ENCODE measurements at regions not wholly inside any gene's neighbourhood (a gene's known extent, or its start where the extent isn't known, plus 50 kb on each side); places are given as distances from the start of the nearest gene placed in this dataset.

DNA sequence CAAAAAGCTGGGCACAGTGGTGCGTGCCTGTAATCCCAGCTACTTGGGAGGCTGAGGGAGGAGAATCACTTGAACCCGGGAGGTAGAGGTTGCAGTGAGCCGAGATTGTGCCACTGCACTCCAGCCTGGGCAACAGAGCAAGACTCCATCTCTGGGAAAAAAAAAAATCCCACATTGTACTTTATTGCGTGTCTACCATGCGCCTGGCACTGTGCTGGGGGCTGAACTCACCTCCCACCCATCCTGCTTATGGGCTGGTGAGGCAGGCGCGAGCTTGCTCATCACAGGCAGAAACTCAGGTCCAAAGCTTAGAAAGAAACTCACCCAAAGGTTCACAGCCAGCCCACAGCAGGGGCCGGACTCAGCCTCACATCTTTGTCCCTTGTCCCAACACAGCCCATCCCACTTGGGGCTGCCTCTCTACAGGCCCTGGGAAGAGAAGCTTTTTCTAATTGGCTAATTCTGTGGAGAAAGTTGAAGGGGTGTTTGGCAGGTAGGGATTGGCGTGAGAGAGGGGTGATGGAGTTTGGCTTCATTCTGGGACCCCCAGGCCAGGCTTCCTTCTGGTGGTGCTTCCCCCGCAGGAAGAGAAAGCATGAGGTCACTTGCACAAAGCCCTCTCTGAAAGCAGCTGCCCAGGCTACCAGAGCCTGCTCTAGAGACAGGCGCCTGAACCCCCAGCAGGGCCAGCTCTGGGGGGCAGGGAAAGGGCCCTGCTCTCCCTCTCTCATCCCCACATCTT lies 122.6 kb upstream of the SMAD3 start:
- TF ChIP-seq, protein P1, sequence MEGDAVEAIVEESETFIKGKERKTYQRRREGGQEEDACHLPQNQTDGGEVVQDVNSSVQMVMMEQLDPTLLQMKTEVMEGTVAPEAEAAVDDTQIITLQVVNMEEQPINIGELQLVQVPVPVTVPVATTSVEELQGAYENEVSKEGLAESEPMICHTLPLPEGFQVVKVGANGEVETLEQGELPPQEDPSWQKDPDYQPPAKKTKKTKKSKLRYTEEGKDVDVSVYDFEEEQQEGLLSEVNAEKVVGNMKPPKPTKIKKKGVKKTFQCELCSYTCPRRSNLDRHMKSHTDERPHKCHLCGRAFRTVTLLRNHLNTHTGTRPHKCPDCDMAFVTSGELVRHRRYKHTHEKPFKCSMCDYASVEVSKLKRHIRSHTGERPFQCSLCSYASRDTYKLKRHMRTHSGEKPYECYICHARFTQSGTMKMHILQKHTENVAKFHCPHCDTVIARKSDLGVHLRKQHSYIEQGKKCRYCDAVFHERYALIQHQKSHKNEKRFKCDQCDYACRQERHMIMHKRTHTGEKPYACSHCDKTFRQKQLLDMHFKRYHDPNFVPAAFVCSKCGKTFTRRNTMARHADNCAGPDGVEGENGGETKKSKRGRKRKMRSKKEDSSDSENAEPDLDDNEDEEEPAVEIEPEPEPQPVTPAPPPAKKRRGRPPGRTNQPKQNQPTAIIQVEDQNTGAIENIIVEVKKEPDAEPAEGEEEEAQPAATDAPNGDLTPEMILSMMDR (IDR thresholded peaks at IDR 0.05) = no peak
- H3K36me3 Mint-ChIP-seq (ENCODE audit: unreplicated experiment) = no peaks in the 10 kb centered on the region
- H3K4me3 Mint-ChIP-seq (ENCODE audit: unreplicated experiment) = no peak overlapping the region
- no peak for DNase-seq (ENCODE audit: extremely low spot score, unreplicated experiment)
- H3K27ac Mint-ChIP-seq (ENCODE audit: unreplicated experiment) = no peak overlapping the region
- no peaks in the 10 kb centered on the region for H3K27me3 Mint-ChIP-seq (ENCODE audit: unreplicated experiment)
- no peaks in the 10 kb centered on the region for H3K9me3 Mint-ChIP-seq (ENCODE audit: unreplicated experiment)
- peaks cover 14% of the 10 kb centered on the region for H3K4me1 Mint-ChIP-seq (ENCODE audit: unreplicated experiment)

DNA sequence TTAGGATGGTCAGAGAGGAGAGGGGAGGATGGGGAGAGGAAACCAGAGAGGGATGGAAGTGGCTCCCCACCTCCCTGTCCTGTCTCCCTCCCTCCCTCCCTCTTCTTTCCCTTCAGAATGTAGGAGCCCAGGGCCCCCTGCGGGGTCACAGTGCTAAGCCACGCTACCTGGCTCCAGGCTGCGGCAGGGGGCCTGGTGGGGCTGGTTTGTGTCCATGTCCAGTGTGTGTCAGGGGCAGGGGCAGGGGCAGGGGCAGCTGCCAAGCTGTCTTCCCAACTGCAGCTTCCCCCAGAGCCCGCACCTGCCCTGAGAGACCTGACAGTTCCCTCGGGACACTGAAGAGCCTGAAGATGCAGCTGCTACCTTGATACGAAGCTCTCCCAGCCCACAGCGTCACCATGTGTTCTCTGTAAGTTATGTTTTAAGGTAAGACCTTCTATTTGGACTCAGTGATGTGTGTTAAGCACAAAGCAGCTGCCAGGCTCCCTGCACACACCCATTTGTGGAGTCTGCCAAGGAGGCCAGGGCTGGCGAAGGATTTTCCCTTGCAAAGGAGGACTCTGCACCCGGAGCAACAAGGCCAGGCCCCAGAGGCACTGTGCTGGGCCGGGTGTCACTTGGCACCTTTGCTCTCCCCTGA lies 121.8 kb upstream of the SMAD3 start:
- H3K27ac Mint-ChIP-seq (ENCODE audit: unreplicated experiment) = no peak overlapping the region
- no peak for DNase-seq (ENCODE audit: extremely low spot score, unreplicated experiment)
- H3K4me1 Mint-ChIP-seq (ENCODE audit: unreplicated experiment) = peaks cover 16% of the 10 kb centered on the region
- no peaks in the 10 kb centered on the region for H3K9me3 Mint-ChIP-seq (ENCODE audit: unreplicated experiment)
- H3K4me3 Mint-ChIP-seq (ENCODE audit: unreplicated experiment) = no peak overlapping the region
- TF ChIP-seq, protein P1 (IDR thresholded peaks at IDR 0.05) = no peak
- H3K27me3 Mint-ChIP-seq (ENCODE audit: unreplicated experiment) = no peaks in the 10 kb centered on the region
- no peaks in the 10 kb centered on the region for H3K36me3 Mint-ChIP-seq (ENCODE audit: unreplicated experiment)

- no peaks in the 10 kb centered on the region for H3K9me3 Mint-ChIP-seq (ENCODE audit: unreplicated experiment)
- H3K4me3 Mint-ChIP-seq (ENCODE audit: unreplicated experiment) = no peak overlapping the region
- H3K27ac Mint-ChIP-seq (ENCODE audit: unreplicated experiment) = no peak overlapping the region
Measured at GRCh38 chr15:66944121-66944520, 121.3 kb upstream of the SMAD3 start.

GRCh38 chr15:66945286-66945685 lies 120.1 kb upstream of the SMAD3 start:
- DNase-seq (ENCODE audit: extremely low spot score, unreplicated experiment) = no peak
- H3K27ac Mint-ChIP-seq (ENCODE audit: unreplicated experiment) = no peak overlapping the region
- H3K4me3 Mint-ChIP-seq (ENCODE audit: unreplicated experiment) = no peak overlapping the region
- TF ChIP-seq, protein P1 (IDR thresholded peaks at IDR 0.05) = no peak
- H3K36me3 Mint-ChIP-seq (ENCODE audit: unreplicated experiment) = peaks cover 2% of the 10 kb centered on the region
- H3K27me3 Mint-ChIP-seq (ENCODE audit: unreplicated experiment) = no peaks in the 10 kb centered on the region
- H3K9me3 Mint-ChIP-seq (ENCODE audit: unreplicated experiment) = peaks cover 3% of the 10 kb centered on the region
- H3K4me1 Mint-ChIP-seq (ENCODE audit: unreplicated experiment) = peaks cover 16% of the 10 kb centered on the region

More at GRCh38 chr15:66944121-66944520, 121.3 kb upstream of the SMAD3 start:
- no peaks in the 10 kb centered on the region for H3K27me3 Mint-ChIP-seq (ENCODE audit: unreplicated experiment)
- no peaks in the 10 kb centered on the region for H3K36me3 Mint-ChIP-seq (ENCODE audit: unreplicated experiment)
- DNase-seq (ENCODE audit: extremely low spot score, unreplicated experiment) = no peak
- TF ChIP-seq, protein P1 (IDR thresholded peaks at IDR 0.05) = no peak
- H3K4me1 Mint-ChIP-seq (ENCODE audit: unreplicated experiment) = peaks cover 16% of the 10 kb centered on the region

GRCh38 chr15:66945842-66946241 lies 119.6 kb upstream of the SMAD3 start:
- TF ChIP-seq, protein P1 (IDR thresholded peaks at IDR 0.05) = no peak
- no peak overlapping the region for H3K27ac Mint-ChIP-seq (ENCODE audit: unreplicated experiment)
- peaks cover 3% of the 10 kb centered on the region for H3K9me3 Mint-ChIP-seq (ENCODE audit: unreplicated experiment)
- H3K4me3 Mint-ChIP-seq (ENCODE audit: unreplicated experiment) = no peak overlapping the region
- DNase-seq (ENCODE audit: extremely low spot score, unreplicated experiment) = no peak
- peaks cover 16% of the 10 kb centered on the region for H3K4me1 Mint-ChIP-seq (ENCODE audit: unreplicated experiment)
- H3K27me3 Mint-ChIP-seq (ENCODE audit: unreplicated experiment) = no peaks in the 10 kb centered on the region
- H3K36me3 Mint-ChIP-seq (ENCODE audit: unreplicated experiment) = peaks cover 3% of the 10 kb centered on the region
